Testis (tissue), 2 donors: ENCODE measurements at regions not wholly inside any gene's neighbourhood (a gene's known extent, or its start where the extent isn't known, plus 50 kb on each side); places are given as distances from the start of the nearest gene placed in this dataset.

Source experiments
- DNase-seq: peaks from one replicate; pipeline ENCODE4 v3.0.0-alpha.2; 2019
- H3K27ac ChIP-seq, 2 donors: fragments of 200-600 bp; sonication (generic); one replicate each; pipeline ENCODE4 v1.5.1; 2019
- H3K27me3 ChIP-seq: fragments of 200-600 bp; sonication (generic); one replicate; pipeline ENCODE4 v1.5.1; 2019
- H3K36me3 ChIP-seq: fragments of 200-600 bp; sonication (generic); one replicate; pipeline ENCODE4 v1.5.1; 2017; ENCODE audit warnings: low read depth; ENCODE audit errors: missing control alignments
- H3K4me1 ChIP-seq: fragments of 200-600 bp; sonication (generic); one replicate; pipeline ENCODE4 v1.5.1; 2019
- H3K4me3 ChIP-seq, 2 donors: fragments of 200-600 bp; sonication (generic); one replicate each; pipeline ENCODE4 v1.5.1; 2017 to 2019
- H3K9me3 ChIP-seq: fragments of 200-600 bp; sonication (generic); one replicate; pipeline ENCODE4 v1.5.1; 2017
- CTCF ChIP-seq, 3 experiments: fragments of 450-650 bp in 2 of 3; fragments of 200-600 bp in 1 of 3; sonication (generic) in 1 of 3; IDR thresholded peaks; one replicate each; pipeline ENCODE4 v1.5.1; 2016 to 2019; ENCODE audit warnings: antibody characterized with exemption in 3 of 3, mild to moderate bottlenecking in 2 of 3, moderate library complexity in 1 of 3
- POLR2A ChIP-seq: fragments of 450-650 bp; IDR thresholded peaks from one replicate; pipeline ENCODE4 v1.6.1; 2017; ENCODE audit warnings: antibody characterized with exemption, mild to moderate bottlenecking, moderate library complexity
- WGBS, 2 donors: methylation state at CpG; one replicate each; pipeline ENCODE4 v1.1.5; 2018; 5-methylcytosine and 5-hydroxymethylcytosine counted together
- intact Hi-C: fragments of 100-400 bp; cut with DNase I; formaldehyde crosslinking; loops from one replicate; pipeline ENCODE4 v1.15.1; 2023; ENCODE audit warnings: low total_unique reads

DNA sequence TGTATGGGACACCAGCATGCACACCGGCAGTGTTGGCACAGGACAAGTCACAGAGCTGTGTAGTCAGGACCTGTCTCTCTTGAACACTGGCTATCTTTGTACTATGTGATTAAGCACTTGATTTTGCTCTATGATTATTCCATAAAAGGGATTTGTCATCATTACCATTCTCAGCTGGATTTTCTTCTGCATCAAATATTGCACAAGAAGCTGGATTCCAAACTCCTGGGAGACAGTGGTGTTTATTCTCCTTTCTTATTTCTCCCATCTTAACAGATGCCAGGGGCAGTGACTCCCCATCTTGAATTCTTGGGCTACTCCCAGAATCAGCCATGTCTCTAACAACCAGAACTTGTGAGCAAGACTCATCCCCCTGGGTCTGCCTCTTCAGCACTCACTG lies 62.5 kb upstream of the GNAZ start:
- Histone ChIP-seq H3K27ac (no peak overlapping the region), H3K27me3 (no peaks in the 10 kb centered on the region), H3K36me3 (no peaks in the 10 kb centered on the region), H3K4me1 (no peaks in the 10 kb centered on the region), H3K9me3 (no peaks in the 10 kb centered on the region), H3K4me3 (no peak overlapping the region)
- intact Hi-C loops: loop anchor here (10.0 kb wide), 1 partner anchor 47 kb away; no protein-coding TSS in a partner anchor
- DNase-seq: no peak
- WGBS, 2 donors: 85 to 100% methylated on average over 1 of the region's 1 CpG
- TF ChIP-seq POLR2A (no peak), CTCF (IDR thresholded peaks at IDR 0.05) (no peak)

DNA sequence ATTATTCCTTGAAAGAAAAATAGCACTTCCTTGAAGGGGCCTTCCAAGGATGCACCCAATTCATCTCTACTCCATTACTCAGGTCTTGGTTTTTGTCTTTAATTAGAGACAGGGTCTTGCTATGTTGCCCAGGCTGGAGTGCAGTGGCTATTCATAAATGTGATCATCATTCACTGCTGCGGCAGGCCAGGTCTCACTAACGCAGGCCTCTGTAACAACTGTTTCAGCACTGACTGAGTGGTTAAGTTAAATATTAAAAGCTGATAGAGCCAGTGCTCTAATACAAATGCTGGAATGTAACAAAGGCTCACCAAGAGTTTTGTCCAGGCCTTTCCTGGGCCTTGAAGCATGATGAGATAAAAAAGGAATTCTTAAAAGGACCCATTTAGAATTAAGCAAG lies 61.4 kb upstream of the GNAZ start:
- 74 to 89% methylated on average over 2 of the region's 2 CpGs for WGBS, 2 donors
- Histone ChIP-seq H3K9me3 (no peaks in the 10 kb centered on the region), H3K4me1 (no peaks in the 10 kb centered on the region), H3K27ac (no peak overlapping the region), H3K36me3 (no peaks in the 10 kb centered on the region), H3K27me3 (no peaks in the 10 kb centered on the region), H3K4me3 (no peak overlapping the region)
- intact Hi-C loops: loop anchor here (10.0 kb wide), 1 partner anchor 46 kb away; no protein-coding TSS in a partner anchor
- no peak for DNase-seq
- no peak for TF ChIP-seq CTCF (IDR thresholded peaks at IDR 0.05)
- TF ChIP-seq POLR2A: no peak
